CD14-positive monocyte (primary cell): ENCODE measurements at regions not wholly inside any gene's neighbourhood (a gene's known extent, or its start where the extent isn't known, plus 50 kb on each side); places are given as distances from the start of the nearest gene placed in this dataset.

Source experiments
- DNase-seq, 3 donors: peaks; one replicate each; pipeline ENCODE4 v3.0.0-alpha.2; 2011 to 2022
- H2AFZ ChIP-seq: 2 replicates; pipeline ENCODE4 v1.6.0; 2012; ENCODE audit warnings: mild to moderate bottlenecking, low read depth, low read length, inconsistent platforms; ENCODE audit not compliant: insufficient read depth, poor library complexity, severe bottlenecking
- H3K27ac ChIP-seq, 2 donors: 1 replicate in 1 of 2; 2 replicates in 1 of 2; pipeline ENCODE4 v1.5.1; 2012 to 2013; ENCODE audit warnings: low read length in 2 of 2, control low read depth in 1 of 2, inconsistent platforms in 1 of 2, low read depth in 1 of 2, mild to moderate bottlenecking in 1 of 2
- H3K27me3 ChIP-seq, 2 donors: one replicate each; pipeline versions ENCODE4 v1.6.0 to v1.6.1; 2011 to 2013; ENCODE audit warnings: low read length in 2 of 2; ENCODE audit not compliant: control insufficient read depth in 2 of 2, insufficient read depth in 2 of 2
- H3K36me3 ChIP-seq, 2 donors: replicated peaks in 1 of 2; 1 replicate in 1 of 2; 2 replicates in 1 of 2; pipeline versions ENCODE4 v1.5.1 to v1.6.1; 2012 to 2013; ENCODE audit warnings: low read length in 2 of 2, control low read depth in 1 of 2, inconsistent platforms in 1 of 2, mild to moderate bottlenecking in 1 of 2; ENCODE audit not compliant: insufficient read depth in 2 of 2, control insufficient read depth in 1 of 2
- H3K4me1 ChIP-seq, 2 donors: 1 replicate in 1 of 2; 2 replicates in 1 of 2; pipeline versions ENCODE4 v1.5.1 to v1.6.1; 2012 to 2013; ENCODE audit warnings: low read length in 2 of 2, control low read depth in 1 of 2, inconsistent platforms in 1 of 2, mild to moderate bottlenecking in 1 of 2, moderate library complexity in 1 of 2; ENCODE audit not compliant: insufficient read depth in 2 of 2, control insufficient read depth in 1 of 2
- H3K4me2 ChIP-seq: replicated peaks from 2 replicates; pipeline ENCODE3; 2012; ENCODE audit warnings: low read length, moderate library complexity, mild to moderate bottlenecking; ENCODE audit not compliant: poor library complexity, severe bottlenecking; ENCODE audit errors: extremely low read depth
- H3K4me3 ChIP-seq, 3 experiments: fragments of 200-600 bp in 1 of 3; sonication (generic) in 1 of 3; replicated peaks in 1 of 3; 1 replicate in 2 of 3; 2 replicates in 1 of 3; pipeline ENCODE4 v1.5.1; 2011 to 2013; ENCODE audit warnings: low read length in 3 of 3, mild to moderate bottlenecking in 3 of 3, control low read depth in 2 of 3, low read depth in 2 of 3, inconsistent platforms in 1 of 3, moderate library complexity in 1 of 3
- H3K79me2 ChIP-seq: 2 replicates; pipeline ENCODE4 v1.6.0; 2012; ENCODE audit warnings: mild to moderate bottlenecking, control low read depth, inconsistent platforms, low read length, moderate library complexity; ENCODE audit not compliant: insufficient read depth
- H3K9ac ChIP-seq: 2 replicates; pipeline ENCODE4 v1.6.0; 2017; ENCODE audit warnings: low read length, mild to moderate bottlenecking; ENCODE audit not compliant: insufficient read depth, poor library complexity, severe bottlenecking
- H3K9me3 ChIP-seq, 2 donors: replicated peaks in 1 of 2; 1 replicate in 1 of 2; 2 replicates in 1 of 2; pipeline versions ENCODE4 v1.5.1 to v1.6.1; 2012 to 2013; ENCODE audit warnings: low read length in 2 of 2, control low read depth in 1 of 2; ENCODE audit not compliant: control insufficient read depth in 1 of 2, insufficient read depth in 1 of 2
- H4K20me1 ChIP-seq: 2 replicates; pipeline ENCODE4 v1.6.0; 2012; ENCODE audit warnings: mild to moderate bottlenecking, low read length, control low read depth, moderate library complexity; ENCODE audit not compliant: insufficient read depth
- H3K27ac Mint-ChIP-seq, 7 donors: one replicate each; pipeline ENCODE4 v1.8.0; 2020; ENCODE audit warnings: mild to moderate bottlenecking in 7 of 7, mixed read lengths in 7 of 7, moderate library complexity in 6 of 7, inconsistent platforms in 2 of 7
- H3K27me3 Mint-ChIP-seq, 3 donors: one replicate each; pipeline ENCODE4 v1.8.0; 2021 to 2022; ENCODE audit warnings: low read depth in 3 of 3, mild to moderate bottlenecking in 3 of 3, mixed read lengths in 3 of 3, moderate library complexity in 3 of 3, inconsistent platforms in 1 of 3
- H3K36me3 Mint-ChIP-seq, 2 donors: one replicate each; pipeline ENCODE4 v1.8.0; 2020; ENCODE audit warnings: mixed read lengths in 2 of 2, inconsistent platforms in 1 of 2, mild to moderate bottlenecking in 1 of 2
- H3K4me1 Mint-ChIP-seq: one replicate; pipeline ENCODE4 v1.8.0; 2020; ENCODE audit warnings: mild to moderate bottlenecking, mixed read lengths
- H3K4me3 Mint-ChIP-seq, 2 donors: one replicate each; pipeline ENCODE4 v1.8.0; 2020; ENCODE audit warnings: mild to moderate bottlenecking in 2 of 2, mixed read lengths in 2 of 2, moderate library complexity in 1 of 2
- H3K9me3 Mint-ChIP-seq, 7 donors: one replicate each; pipeline ENCODE4 v1.8.0; 2020 to 2022; ENCODE audit warnings: mixed read lengths in 7 of 7, mild to moderate bottlenecking in 6 of 7, moderate library complexity in 6 of 7, inconsistent platforms in 2 of 7
- WGBS: methylation state at CpG from one replicate; pipeline ENCODE4 v1.1.5; 2013; ENCODE audit warnings: missing lambda C conversion rate; ENCODE audit not compliant: insufficient coverage; 5-methylcytosine and 5-hydroxymethylcytosine counted together
- intact Hi-C, 2 donors: fragments of 100-400 bp; cut with micrococcal nuclease; formaldehyde crosslinking; loops; one replicate each; pipeline versions ENCODE4 v1.15.0 to v1.15.1; 2023
- TF ChIP-seq, protein P1 (sequence below): fragments of 200-600 bp; IDR thresholded peaks from one replicate; pipeline ENCODE4 v1.8.0; 2022; ENCODE audit warnings: antibody characterized with exemption, mild to moderate bottlenecking

DNA sequence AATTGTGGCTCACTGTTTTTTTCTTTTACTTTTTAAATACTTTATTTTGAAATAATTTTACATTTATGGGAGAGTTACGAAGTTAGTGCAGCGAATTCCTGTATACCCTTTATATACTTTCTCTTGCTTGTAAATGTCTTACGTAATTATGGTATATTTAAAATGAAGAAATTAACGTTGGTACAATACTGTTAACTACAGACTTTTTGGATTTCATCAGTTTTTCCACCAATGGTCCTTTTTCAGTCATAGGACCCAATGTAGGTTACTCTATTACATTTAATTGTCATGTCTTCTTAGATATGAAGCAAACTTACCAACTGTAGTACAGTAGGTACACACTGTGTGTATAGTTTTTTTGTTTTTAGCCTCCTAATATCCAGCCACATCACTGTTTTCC is 76.3 kb downstream of the BOLA3 start:
- Histone ChIP-seq H3K27ac (peak overlapping the region in 1 of 2 donors; percentile 73), H3K79me2 (peaks cover 98% of the 10 kb centered on the region), H3K4me1 (peaks cover 33 to 39% of the 10 kb centered on the region in 2 donors), H4K20me1 (peaks cover 100% of the 10 kb centered on the region), H3K27me3 (no peaks in the 10 kb centered on the region), H3K9me3 (no peaks in the 10 kb centered on the region), H3K4me3 (no peak overlapping the region), H2AFZ (no peak overlapping the region), H3K36me3 (peaks cover 27 to 64% of the 10 kb centered on the region in 2 donors), H3K4me2 (peak overlapping the region; percentile 36), H3K9ac (no peak overlapping the region)
- WGBS, result no CpG with 5 or more reads among the region's 4 CpGs
- no peaks in the 10 kb centered on the region for H3K27me3 Mint-ChIP-seq
- DNase-seq, result peak in 2 of 3 donors; percentile 31 to 65
- peak overlapping the region; percentile 75 to 90 (median 84) for H3K27ac Mint-ChIP-seq
- peaks cover 43% of the 10 kb centered on the region for H3K4me1 Mint-ChIP-seq
- H3K4me3 Mint-ChIP-seq, result no peak overlapping the region
- H3K36me3 Mint-ChIP-seq, result peaks cover 45 to 67% of the 10 kb centered on the region in 2 donors
- peaks cover 0 to 2% (median 0%) of the 10 kb centered on the region in 7 donors for H3K9me3 Mint-ChIP-seq
- intact Hi-C loops, result loop anchor here in 1 of 2 donors (5.0 to 10.0 kb wide), 2 partner anchors 44 to 67 kb away; no protein-coding TSS in a partner anchor
- TF ChIP-seq, protein P1, sequence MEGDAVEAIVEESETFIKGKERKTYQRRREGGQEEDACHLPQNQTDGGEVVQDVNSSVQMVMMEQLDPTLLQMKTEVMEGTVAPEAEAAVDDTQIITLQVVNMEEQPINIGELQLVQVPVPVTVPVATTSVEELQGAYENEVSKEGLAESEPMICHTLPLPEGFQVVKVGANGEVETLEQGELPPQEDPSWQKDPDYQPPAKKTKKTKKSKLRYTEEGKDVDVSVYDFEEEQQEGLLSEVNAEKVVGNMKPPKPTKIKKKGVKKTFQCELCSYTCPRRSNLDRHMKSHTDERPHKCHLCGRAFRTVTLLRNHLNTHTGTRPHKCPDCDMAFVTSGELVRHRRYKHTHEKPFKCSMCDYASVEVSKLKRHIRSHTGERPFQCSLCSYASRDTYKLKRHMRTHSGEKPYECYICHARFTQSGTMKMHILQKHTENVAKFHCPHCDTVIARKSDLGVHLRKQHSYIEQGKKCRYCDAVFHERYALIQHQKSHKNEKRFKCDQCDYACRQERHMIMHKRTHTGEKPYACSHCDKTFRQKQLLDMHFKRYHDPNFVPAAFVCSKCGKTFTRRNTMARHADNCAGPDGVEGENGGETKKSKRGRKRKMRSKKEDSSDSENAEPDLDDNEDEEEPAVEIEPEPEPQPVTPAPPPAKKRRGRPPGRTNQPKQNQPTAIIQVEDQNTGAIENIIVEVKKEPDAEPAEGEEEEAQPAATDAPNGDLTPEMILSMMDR, result no peak

DNA sequence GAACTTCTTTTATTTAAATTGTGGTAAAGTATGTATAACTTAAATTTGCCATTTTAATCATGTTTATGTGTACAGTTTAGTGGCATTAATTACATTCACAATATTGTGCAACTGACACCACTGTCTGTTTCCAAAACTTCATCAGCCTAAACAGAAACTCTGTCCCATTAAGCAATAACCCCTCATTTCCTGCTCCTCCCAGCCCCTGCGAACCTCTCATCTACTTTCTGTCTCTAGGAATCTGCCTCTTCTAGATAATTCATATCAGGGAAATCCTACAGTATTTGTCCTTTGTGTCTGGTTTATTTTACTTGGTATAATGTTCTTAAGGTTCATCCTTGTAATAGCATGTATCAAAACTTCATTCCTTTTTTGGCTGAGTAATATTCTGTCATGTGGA is 75.1 kb downstream of the BOLA3 start:
- Histone ChIP-seq H3K27me3 (no peaks in the 10 kb centered on the region), H3K9me3 (no peaks in the 10 kb centered on the region), H2AFZ (no peak overlapping the region), H3K79me2 (peaks cover 98% of the 10 kb centered on the region), H3K4me3 (peak overlapping the region in 1 of 3 experiments; percentile 52), H3K4me2 (peak overlapping the region; percentile 69), H3K9ac (no peak overlapping the region), H3K27ac (peak overlapping the region; percentile 16 to 73), H4K20me1 (peaks cover 100% of the 10 kb centered on the region), H3K36me3 (peaks cover 27 to 65% of the 10 kb centered on the region in 2 donors), H3K4me1 (peaks cover 33 to 39% of the 10 kb centered on the region in 2 donors)
- DNase-seq, result peak; percentile 39 to 74 (median 71)
- H3K27me3 Mint-ChIP-seq, result no peaks in the 10 kb centered on the region
- H3K4me1 Mint-ChIP-seq, result peaks cover 53% of the 10 kb centered on the region
- peaks cover 45 to 67% of the 10 kb centered on the region in 2 donors for H3K36me3 Mint-ChIP-seq
- H3K27ac Mint-ChIP-seq, result peak overlapping the region; percentile 76 to 90 (median 88)
- intact Hi-C loops, result loop anchor here in 1 of 2 donors (5.0 to 10.0 kb wide), 2 partner anchors 45 to 68 kb away; no protein-coding TSS in a partner anchor
- H3K4me3 Mint-ChIP-seq, result peak overlapping the region; percentile 31 to 69
- H3K9me3 Mint-ChIP-seq, result peaks cover 0 to 2% (median 0%) of the 10 kb centered on the region in 7 donors
- TF ChIP-seq, protein P1, result no peak
- WGBS, result no CpG with 5 or more reads among the region's 1 CpG
